Endothelial cell of umbilical vein (primary cell): ENCODE measurements at regions not wholly inside any gene's neighbourhood (a gene's known extent, or its start where the extent isn't known, plus 50 kb on each side); places are given as distances from the start of the nearest gene placed in this dataset.

Experiments
- EZH2 ChIP-seq: IDR thresholded peaks from 2 replicates; pipeline ENCODE4 v1.6.1; 2012; ENCODE audit warnings: borderline replicate concordance, low read depth, mild to moderate bottlenecking, moderate library complexity, low read length, inconsistent platforms; ENCODE audit not compliant: severe bottlenecking
- JUN ChIP-seq: IDR thresholded peaks from 2 replicates; pipeline ENCODE4 v1.6.1; 2011; ENCODE audit warnings: borderline replicate concordance, low read depth; ENCODE audit not compliant: insufficient read length, insufficient read depth
- POLR2A ChIP-seq: IDR thresholded peaks from 2 replicates; pipeline ENCODE4 v1.6.1; 2012; ENCODE audit warnings: low read depth, mild to moderate bottlenecking, control low read depth, low read length
- POLR2AphosphoS5 ChIP-seq: IDR thresholded peaks from 2 replicates; pipeline ENCODE4 v1.6.1; 2012; ENCODE audit warnings: low read depth, mild to moderate bottlenecking, control low read depth, low read length, moderate library complexity; ENCODE audit not compliant: insufficient read depth
- TF ChIP-seq, protein P1 (sequence below), 2 donors: IDR thresholded peaks; 1 replicate in 1 of 2; 2 replicates in 1 of 2; pipeline ENCODE4 v1.5.1; 2011; ENCODE audit warnings: low read length in 2 of 2, mild to moderate bottlenecking in 2 of 2, moderate library complexity in 2 of 2, control low read depth in 1 of 2, inconsistent platforms in 1 of 2, low read depth in 1 of 2; ENCODE audit not compliant: insufficient read depth in 1 of 2; ENCODE audit errors: extremely low read depth in 1 of 2

DNA sequence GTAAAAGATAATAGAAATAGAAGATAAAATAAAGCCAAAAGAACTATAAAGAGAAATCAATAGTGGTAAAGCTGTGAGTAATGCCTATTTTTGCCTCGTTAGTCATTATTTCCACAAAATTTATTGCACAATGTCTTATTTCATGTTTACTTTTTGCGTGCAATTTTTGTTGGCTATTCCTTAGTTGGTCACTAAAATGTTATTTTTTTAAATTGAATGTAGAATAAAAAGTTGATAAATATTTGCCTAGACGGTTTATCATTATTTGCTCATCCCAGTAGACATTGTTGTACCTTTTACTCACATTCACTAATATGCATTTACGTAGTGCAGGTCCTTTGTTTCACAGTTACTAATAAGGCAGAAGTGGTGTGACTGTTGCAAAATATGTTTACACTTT, 227.8 kb upstream of the BMPER start:
- TF ChIP-seq, protein P1, sequence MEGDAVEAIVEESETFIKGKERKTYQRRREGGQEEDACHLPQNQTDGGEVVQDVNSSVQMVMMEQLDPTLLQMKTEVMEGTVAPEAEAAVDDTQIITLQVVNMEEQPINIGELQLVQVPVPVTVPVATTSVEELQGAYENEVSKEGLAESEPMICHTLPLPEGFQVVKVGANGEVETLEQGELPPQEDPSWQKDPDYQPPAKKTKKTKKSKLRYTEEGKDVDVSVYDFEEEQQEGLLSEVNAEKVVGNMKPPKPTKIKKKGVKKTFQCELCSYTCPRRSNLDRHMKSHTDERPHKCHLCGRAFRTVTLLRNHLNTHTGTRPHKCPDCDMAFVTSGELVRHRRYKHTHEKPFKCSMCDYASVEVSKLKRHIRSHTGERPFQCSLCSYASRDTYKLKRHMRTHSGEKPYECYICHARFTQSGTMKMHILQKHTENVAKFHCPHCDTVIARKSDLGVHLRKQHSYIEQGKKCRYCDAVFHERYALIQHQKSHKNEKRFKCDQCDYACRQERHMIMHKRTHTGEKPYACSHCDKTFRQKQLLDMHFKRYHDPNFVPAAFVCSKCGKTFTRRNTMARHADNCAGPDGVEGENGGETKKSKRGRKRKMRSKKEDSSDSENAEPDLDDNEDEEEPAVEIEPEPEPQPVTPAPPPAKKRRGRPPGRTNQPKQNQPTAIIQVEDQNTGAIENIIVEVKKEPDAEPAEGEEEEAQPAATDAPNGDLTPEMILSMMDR (IDR thresholded peaks at IDR 0.05; ENCODE audit: extremely low read depth in 1 of 2, insufficient read depth in 1 of 2, low read depth in 1 of 2, low read length in 2 of 2): no peak
- TF ChIP-seq POLR2AphosphoS5: no peak
- no peak for TF ChIP-seq POLR2A
- TF ChIP-seq JUN: no peak
- TF ChIP-seq EZH2: no peak
